EH (cell line): ENCODE measurements at regions not wholly inside any gene's neighbourhood (a gene's known extent, or its start where the extent isn't known, plus 50 kb on each side); places are given as distances from the start of the nearest gene placed in this dataset.
A peak's percentile ranks its signal among the peaks of the same experiment; 100 is the strongest.
"Not testable (repeated sequence)": the region's sequence is repeated elsewhere in the genome, so short reads cannot be mapped to it uniquely, and the experiment has no call there.

Experiments used
- DNase-seq: peaks from one replicate; pipeline ENCODE4 v3.0.0-alpha.2; 2015; ENCODE audit warnings: low read depth

- peak; percentile 91 for DNase-seq
These were observed 149.3 kb downstream of the UTRN start for GRCh38 chr6:144434308-144434990.

- no peak for DNase-seq
These were observed 150.7 kb downstream of the UTRN start for GRCh38 chr6:144435602-144436426.

- DNase-seq: no peak
These were observed 152.0 kb downstream of the UTRN start for GRCh38 chr6:144437105-144437504.

GRCh38 chr6:144438103-144438502 lies 153.0 kb downstream of the UTRN start:
- DNase-seq: no peak

GRCh38 chr6:144439016-144439415 lies 153.9 kb downstream of the UTRN start:
- no peak for DNase-seq

- not testable (repeated sequence) for DNase-seq
These were observed 156.7 kb downstream of the UTRN start for GRCh38 chr6:144441801-144442200.

GRCh38 chr6:144443157-144443556 lies 158.0 kb downstream of the UTRN start:
- no peak for DNase-seq

- peak; percentile 76 for DNase-seq
These were observed 162.3 kb downstream of the UTRN start for GRCh38 chr6:144447472-144447871.

GRCh38 chr6:144449218-144449617 lies 164.1 kb downstream of the UTRN start:
- no peak for DNase-seq

- no peak for DNase-seq
These were observed 164.9 kb downstream of the UTRN start for GRCh38 chr6:144449911-144450597.

- DNase-seq: no peak
These were observed 175.4 kb downstream of the UTRN start for GRCh38 chr6:144460327-144461095.

- no peak for DNase-seq
These were observed 176.9 kb downstream of the UTRN start for GRCh38 chr6:144462058-144462457.

GRCh38 chr6:144466716-144467115 lies 181.6 kb downstream of the UTRN start:
- peak; percentile 50 for DNase-seq

- DNase-seq: peak; percentile 33
These were observed 182.1 kb downstream of the UTRN start for GRCh38 chr6:144467172-144467762.

GRCh38 chr6:144467921-144468320 lies 182.8 kb downstream of the UTRN start:
- no peak for DNase-seq

- DNase-seq: no peak
These were observed 183.6 kb downstream of the UTRN start for GRCh38 chr6:144468709-144469108.

- peak; percentile 63 for DNase-seq
These were observed 184.0 kb downstream of the UTRN start for GRCh38 chr6:144469144-144469575.

GRCh38 chr6:144470201-144470600 lies 185.1 kb downstream of the UTRN start:
- not testable (repeated sequence) for DNase-seq

GRCh38 chr6:144471986-144472385 lies 186.9 kb downstream of the UTRN start:
- DNase-seq: peak; percentile 86

- DNase-seq: no peak
These were observed 189.2 kb downstream of the UTRN start for GRCh38 chr6:144474290-144474689.

- no peak for DNase-seq
These were observed 189.8 kb downstream of the UTRN start for GRCh38 chr6:144474904-144475303.

GRCh38 chr6:144475411-144475810 lies 190.3 kb downstream of the UTRN start:
- DNase-seq: no peak
